ENCODE measurements at regions not wholly inside any gene's neighbourhood (a gene's known extent, or its start where the extent isn't known, plus 50 kb on each side); places are given as distances from the start of the nearest gene placed in this dataset.
"Not testable (repeated sequence)": the region's sequence is repeated elsewhere in the genome, so short reads cannot be mapped to it uniquely, and the experiment has no call there.

DNA sequence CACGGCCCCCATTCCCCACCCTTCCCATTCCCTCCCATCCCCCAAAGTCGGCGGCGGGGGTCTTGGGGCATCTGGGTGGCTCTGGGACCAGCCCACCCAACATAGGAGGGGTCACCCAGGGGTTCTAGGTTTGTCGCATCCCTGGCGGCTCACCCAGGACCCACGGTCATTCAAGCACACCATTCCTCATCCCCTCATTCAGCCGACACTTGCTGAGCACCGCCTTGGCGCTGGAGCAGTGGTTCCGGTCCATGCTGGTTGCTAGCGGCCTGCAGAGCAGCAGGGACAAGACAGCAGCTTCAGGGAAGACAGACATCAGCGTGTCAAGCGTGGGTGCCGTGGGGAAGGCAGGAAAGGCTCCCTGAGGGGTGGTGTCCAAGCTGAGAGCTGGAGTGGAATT, 50.5 kb upstream of the OTOS start:
- ATAC-seq (no peak), DNase-seq (no peak)
- Histone ChIP-seq H3K9me2 (replicated peaks; ENCODE audit: low read length) (no peaks in the 10 kb centered on the region), H3K79me2 (ENCODE audit: low read length) (no peaks in the 10 kb centered on the region), H3K9ac (ENCODE audit: low read length) (no peak overlapping the region), H3K4me1 (ENCODE audit: insufficient read depth, low read length) (no peaks in the 10 kb centered on the region), H3K27ac (ENCODE audit: low read length) (no peak overlapping the region), H3F3A (ENCODE audit: low read length, unreplicated experiment) (no peaks in the 10 kb centered on the region), H2AFZ (ENCODE audit: low read length) (no peak overlapping the region), H3K36me3 (ENCODE audit: low read depth, low read length) (no peaks in the 10 kb centered on the region), H3K9me3 (ENCODE audit: low read length) (peaks cover 4% of the 10 kb centered on the region; the same call in 1 of the 2 replicates), H3K4me2 (ENCODE audit: low read length) (no peak overlapping the region), H3K4me3 (ENCODE audit: low read length) (no peak overlapping the region), H3K27me3 (ENCODE audit: low read length) (peaks cover 99% of the 10 kb centered on the region), H4K20me1 (ENCODE audit: low read length) (no peaks in the 10 kb centered on the region)
- TF ChIP-seq EZH2 (IDR thresholded peaks at IDR 0.05; ENCODE audit: low read length, unreplicated experiment) (no peak), EZH2phosphoT487 (IDR thresholded peaks at IDR 0.05; ENCODE audit: borderline replicate concordance, low read length) (no peak)
- TF ChIP-seq, protein P1, sequence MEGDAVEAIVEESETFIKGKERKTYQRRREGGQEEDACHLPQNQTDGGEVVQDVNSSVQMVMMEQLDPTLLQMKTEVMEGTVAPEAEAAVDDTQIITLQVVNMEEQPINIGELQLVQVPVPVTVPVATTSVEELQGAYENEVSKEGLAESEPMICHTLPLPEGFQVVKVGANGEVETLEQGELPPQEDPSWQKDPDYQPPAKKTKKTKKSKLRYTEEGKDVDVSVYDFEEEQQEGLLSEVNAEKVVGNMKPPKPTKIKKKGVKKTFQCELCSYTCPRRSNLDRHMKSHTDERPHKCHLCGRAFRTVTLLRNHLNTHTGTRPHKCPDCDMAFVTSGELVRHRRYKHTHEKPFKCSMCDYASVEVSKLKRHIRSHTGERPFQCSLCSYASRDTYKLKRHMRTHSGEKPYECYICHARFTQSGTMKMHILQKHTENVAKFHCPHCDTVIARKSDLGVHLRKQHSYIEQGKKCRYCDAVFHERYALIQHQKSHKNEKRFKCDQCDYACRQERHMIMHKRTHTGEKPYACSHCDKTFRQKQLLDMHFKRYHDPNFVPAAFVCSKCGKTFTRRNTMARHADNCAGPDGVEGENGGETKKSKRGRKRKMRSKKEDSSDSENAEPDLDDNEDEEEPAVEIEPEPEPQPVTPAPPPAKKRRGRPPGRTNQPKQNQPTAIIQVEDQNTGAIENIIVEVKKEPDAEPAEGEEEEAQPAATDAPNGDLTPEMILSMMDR (conservative IDR thresholded peaks at IDR 0.05; ENCODE audit: low read depth, low read length): no peak
- ChIA-PET POLR2A (ENCODE audit: unreplicated experiment) (no interaction called here), CTCF (no interaction called here)
- intact Hi-C loops (cut with micrococcal nuclease): no loop called here
- BruUV-seq (replicated peaks): no TSS peak

DNA sequence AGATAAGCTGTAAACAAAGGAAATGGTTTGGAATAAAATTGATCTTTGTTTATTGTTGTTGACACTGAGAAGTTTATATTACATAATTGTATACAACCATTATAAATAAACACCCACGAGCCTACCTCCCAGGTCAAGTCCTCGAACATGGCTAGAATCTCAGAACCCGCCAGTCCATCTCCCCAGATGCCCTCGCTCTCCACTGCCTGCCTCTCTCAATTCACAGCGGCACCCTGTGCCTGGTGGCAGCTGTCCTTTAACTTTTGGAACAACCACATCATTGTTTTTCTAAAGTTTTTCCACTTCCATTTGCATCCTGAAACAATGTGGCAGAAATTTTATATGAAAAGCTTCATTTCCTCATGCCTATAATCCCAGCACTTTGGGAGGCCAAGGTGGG, 52.2 kb upstream of the OTOS start:
- TF ChIP-seq EZH2 (IDR thresholded peaks at IDR 0.05; ENCODE audit: low read length, unreplicated experiment): no peak
- TF ChIP-seq, protein P1 (conservative IDR thresholded peaks at IDR 0.05; ENCODE audit: low read depth, low read length): no peak
- no peak for TF ChIP-seq EZH2phosphoT487 (IDR thresholded peaks at IDR 0.05; ENCODE audit: borderline replicate concordance, low read length)
- POLR2A ChIA-PET (ENCODE audit: unreplicated experiment): no interaction called here
- no TSS peak for BruUV-seq (replicated peaks)
- CTCF ChIA-PET: no interaction called here
- peaks cover 4% of the 10 kb centered on the region; the same call in 1 of the 2 replicates for H3K9me3 ChIP-seq (ENCODE audit: low read length)
- DNase-seq: no peak
- H3K4me1 ChIP-seq (ENCODE audit: insufficient read depth, low read length): no peaks in the 10 kb centered on the region
- H3K27me3 ChIP-seq (ENCODE audit: low read length): peaks cover 91% of the 10 kb centered on the region
- no peaks in the 10 kb centered on the region for H4K20me1 ChIP-seq (ENCODE audit: low read length)
- H3K79me2 ChIP-seq (ENCODE audit: low read length): no peaks in the 10 kb centered on the region
- H3K36me3 ChIP-seq (ENCODE audit: low read depth, low read length): no peaks in the 10 kb centered on the region
- intact Hi-C loops (cut with micrococcal nuclease): no loop called here
- no peak overlapping the region for H2AFZ ChIP-seq (ENCODE audit: low read length)
- H3K4me2 ChIP-seq (ENCODE audit: low read length): no peak overlapping the region
- no peak overlapping the region for H3K9ac ChIP-seq (ENCODE audit: low read length)
- H3F3A ChIP-seq (ENCODE audit: low read length, unreplicated experiment): no peaks in the 10 kb centered on the region
- ATAC-seq: no peak
- no peak overlapping the region for H3K27ac ChIP-seq (ENCODE audit: low read length)
- H3K9me2 ChIP-seq (replicated peaks; ENCODE audit: low read length): no peaks in the 10 kb centered on the region
- H3K4me3 ChIP-seq (ENCODE audit: low read length): no peak overlapping the region

DNA sequence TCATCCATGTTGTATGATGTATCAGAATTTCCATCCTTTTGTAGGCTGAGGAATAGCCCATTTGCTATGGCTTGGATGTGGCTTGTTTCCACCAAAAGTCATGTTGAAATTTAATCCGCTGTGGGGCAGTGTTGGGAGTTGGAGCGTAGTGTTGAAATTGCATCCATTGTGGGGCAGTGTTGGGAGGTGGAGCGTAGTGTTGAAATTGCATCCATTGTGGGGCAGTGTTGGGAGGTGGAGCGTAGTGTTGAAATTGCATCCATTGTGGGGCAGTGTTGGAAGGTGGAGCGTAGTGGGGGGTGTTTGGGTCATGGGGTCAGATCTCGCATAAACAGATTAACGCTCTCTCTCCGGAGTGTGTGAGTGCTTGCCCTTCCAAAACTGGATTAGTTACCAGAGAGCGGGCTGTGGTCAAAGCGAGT, 53.9 kb upstream of the OTOS start:
- BruUV-seq (replicated peaks); H3K27ac ChIP-seq (ENCODE audit: low read length); H4K20me1 ChIP-seq (ENCODE audit: low read length); ATAC-seq; DNase-seq; intact Hi-C loops (cut with micrococcal nuclease); H3K4me1 ChIP-seq (ENCODE audit: insufficient read depth, low read length); POLR2A ChIA-PET (ENCODE audit: unreplicated experiment); H3F3A ChIP-seq (ENCODE audit: low read length, unreplicated experiment); H3K9me2 ChIP-seq (replicated peaks; ENCODE audit: low read length); H3K36me3 ChIP-seq (ENCODE audit: low read depth, low read length); H3K9me3 ChIP-seq (ENCODE audit: low read length); H3K4me3 ChIP-seq (ENCODE audit: low read length); H2AFZ ChIP-seq (ENCODE audit: low read length); H3K9ac ChIP-seq (ENCODE audit: low read length); CTCF ChIA-PET; H3K4me2 ChIP-seq (ENCODE audit: low read length); H3K79me2 ChIP-seq (ENCODE audit: low read length): not testable (repeated sequence)
- peaks cover 74% of the 10 kb centered on the region for H3K27me3 ChIP-seq (ENCODE audit: low read length)
